GM18951 (cell line): ENCODE measurements at regions not wholly inside any gene's neighbourhood (a gene's known extent, or its start where the extent isn't known, plus 50 kb on each side); places are given as distances from the start of the nearest gene placed in this dataset.

ENCODE experiments used
- POLR2A ChIP-seq: IDR thresholded peaks from 4 replicates; pipeline ENCODE4 v1.6.1; 2011; ENCODE audit warnings: mild to moderate bottlenecking; ENCODE audit not compliant: insufficient read length, insufficient read depth; ENCODE audit errors: extremely low read depth
- in situ Hi-C: fragments of 300-500 bp; cut with MboI; formaldehyde crosslinking; loops from one replicate; pipeline ENCODE4 v1.12.0; 2022; ENCODE audit warnings: low sequenced_read_pairs, mixed read lengths, inconsistent platforms; ENCODE audit not compliant: unreplicated experiment

DNA sequence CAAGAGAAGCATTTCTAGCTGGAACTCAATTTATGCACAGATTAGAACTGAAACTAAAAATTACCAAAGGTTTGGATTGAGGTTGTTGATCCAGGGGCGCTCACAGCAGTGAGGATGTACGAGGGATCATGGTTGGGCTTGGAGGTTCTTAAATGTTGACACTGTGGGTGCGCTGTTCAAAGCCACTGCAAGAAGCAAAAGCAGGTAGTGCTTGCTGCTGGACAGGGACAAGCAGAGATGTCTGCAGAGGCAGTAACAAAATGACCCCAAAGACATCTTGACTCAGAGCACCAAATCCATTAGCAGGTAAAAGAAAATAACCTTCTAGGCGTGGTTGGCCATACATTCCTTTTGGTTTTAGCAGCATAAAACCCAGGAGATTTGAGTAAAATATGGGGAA, 468.4 kb downstream of the ZSWIM6 start:
- no peak for TF ChIP-seq POLR2A
- in situ Hi-C loops = no loop called here

DNA sequence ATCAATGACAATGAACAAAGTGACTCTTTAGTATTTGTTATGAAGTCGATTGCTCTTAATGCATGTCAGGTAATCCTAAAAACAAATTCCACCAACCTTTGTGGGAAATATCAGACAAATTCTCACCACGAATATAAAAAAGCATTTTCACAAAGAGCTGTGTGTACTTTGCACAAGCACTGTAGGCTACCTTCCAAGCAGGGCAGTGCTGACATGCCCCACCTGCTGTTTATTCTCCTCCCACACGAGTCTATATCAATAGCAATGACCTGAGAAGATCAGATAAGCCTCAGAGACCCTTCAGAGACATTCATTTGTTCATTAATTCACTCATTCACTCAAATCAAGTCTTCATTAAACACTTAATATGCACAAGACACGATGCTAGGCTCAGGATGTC, 469.1 kb downstream of the ZSWIM6 start:
- no peak for TF ChIP-seq POLR2A
- in situ Hi-C loops = no loop called here

- in situ Hi-C loops = no loop called here
- TF ChIP-seq POLR2A = no peak
Measured at GRCh38 chr5:61802456-61802855, 470.4 kb downstream of the ZSWIM6 start.

GRCh38 chr5:61805101-61805500, 473.0 kb downstream of the ZSWIM6 start:
- no peak for TF ChIP-seq POLR2A
- in situ Hi-C loops = no loop called here

GRCh38 chr5:61806491-61807020, 474.5 kb downstream of the ZSWIM6 start:
- in situ Hi-C loops = no loop called here

DNA sequence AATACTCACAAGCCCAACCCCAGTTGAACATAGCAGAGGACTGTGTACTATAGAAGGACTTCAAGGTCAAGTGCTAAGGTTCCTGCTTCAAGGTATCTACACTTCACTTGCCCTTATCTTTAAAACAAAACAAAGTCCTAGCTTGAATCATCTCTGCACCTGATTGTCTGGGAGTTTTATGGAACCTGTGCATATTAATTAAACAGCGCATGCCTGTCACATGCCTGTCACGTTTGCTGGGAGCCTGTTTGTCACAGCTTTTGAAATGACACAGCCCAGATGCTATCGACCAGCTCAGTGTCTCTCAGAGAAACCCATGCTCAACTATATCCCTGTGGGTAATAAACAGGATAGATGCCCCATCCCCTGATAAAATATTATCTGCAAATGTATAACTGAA, 476.0 kb downstream of the ZSWIM6 start:
- in situ Hi-C loops = no loop called here
- TF ChIP-seq POLR2A = no peak

More at GRCh38 chr5:61806491-61807020, 474.5 kb downstream of the ZSWIM6 start:
- no peak for TF ChIP-seq POLR2A

GRCh38 chr5:61808909-61809308, 476.9 kb downstream of the ZSWIM6 start:
- in situ Hi-C loops = no loop called here
- TF ChIP-seq POLR2A = no peak

- in situ Hi-C loops = no loop called here
- no peak for TF ChIP-seq POLR2A
Measured at GRCh38 chr5:61809651-61810050, 477.6 kb downstream of the ZSWIM6 start.

DNA sequence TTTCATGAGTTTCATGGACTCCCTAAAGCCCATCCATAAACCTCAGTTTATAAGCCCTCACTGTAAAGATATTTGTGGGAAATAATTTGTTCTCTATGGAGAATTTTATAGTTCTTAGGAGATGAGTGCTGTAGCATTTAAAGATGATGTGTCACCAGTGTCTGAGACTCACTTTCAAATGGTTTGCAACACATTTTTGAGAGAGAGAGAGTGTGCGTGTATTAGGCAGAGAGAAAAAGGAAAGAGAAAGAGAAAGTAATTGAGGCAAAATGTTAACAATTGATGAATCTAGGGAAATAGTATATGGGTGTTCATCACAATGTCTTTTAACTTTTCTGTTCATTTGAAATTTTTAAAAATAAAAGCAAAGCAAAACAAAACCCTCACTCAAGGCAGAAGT, 479.0 kb downstream of the ZSWIM6 start:
- in situ Hi-C loops = no loop called here
- TF ChIP-seq POLR2A = no peak

GRCh38 chr5:61813361-61813760, 481.3 kb downstream of the ZSWIM6 start:
- no peak for TF ChIP-seq POLR2A
- in situ Hi-C loops = no loop called here

- TF ChIP-seq POLR2A = no peak
- in situ Hi-C loops = no loop called here
Measured at GRCh38 chr5:61815339-61815738, 483.3 kb downstream of the ZSWIM6 start.

- in situ Hi-C loops = no loop called here
- no peak for TF ChIP-seq POLR2A
Measured at GRCh38 chr5:61816146-61816545, 484.1 kb downstream of the ZSWIM6 start.

DNA sequence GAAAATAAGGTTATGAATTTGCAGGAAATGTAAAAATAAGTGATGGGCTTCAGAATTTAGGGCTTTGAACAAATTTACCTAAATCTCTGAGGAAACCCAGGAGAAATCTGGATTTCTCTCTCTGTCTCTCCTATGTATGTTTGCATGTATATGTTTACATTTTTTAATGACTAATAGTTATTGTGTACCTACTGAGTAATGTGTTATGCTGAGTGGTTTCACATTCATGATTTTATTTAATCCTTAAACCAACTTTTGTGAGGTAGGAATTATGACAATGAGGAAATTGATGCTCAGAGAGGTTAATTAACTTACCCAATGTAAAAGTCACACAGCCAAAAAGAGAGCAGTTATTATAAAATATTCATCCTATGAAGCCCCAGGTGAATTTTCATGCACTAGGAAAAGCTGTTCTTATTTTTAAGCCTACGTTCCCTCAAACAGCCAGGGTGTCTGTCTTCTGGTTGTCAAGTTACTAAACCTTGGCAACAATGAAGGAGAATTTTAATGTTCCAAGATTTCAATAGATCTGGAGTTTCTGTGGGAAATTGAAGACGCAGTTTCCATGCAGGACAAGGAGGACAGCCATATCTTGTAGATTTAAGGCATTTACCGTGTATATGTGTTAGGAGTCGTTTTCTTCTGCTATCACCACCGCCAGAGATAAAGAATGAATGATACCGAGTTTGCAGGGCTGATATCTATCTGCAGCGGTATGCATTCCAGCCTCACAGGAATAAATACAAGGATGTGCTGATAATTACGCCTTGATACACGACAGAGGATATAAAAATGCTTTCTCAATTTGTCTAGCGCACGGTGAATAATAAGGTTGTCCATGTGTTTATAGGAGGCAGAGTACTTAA, 484.8 kb downstream of the ZSWIM6 start:
- in situ Hi-C loops = no loop called here
- TF ChIP-seq POLR2A = no peak
